ENCODE measurements at regions not wholly inside any gene's neighbourhood (a gene's known extent, or its start where the extent isn't known, plus 50 kb on each side); places are given as distances from the start of the nearest gene placed in this dataset.

DNA sequence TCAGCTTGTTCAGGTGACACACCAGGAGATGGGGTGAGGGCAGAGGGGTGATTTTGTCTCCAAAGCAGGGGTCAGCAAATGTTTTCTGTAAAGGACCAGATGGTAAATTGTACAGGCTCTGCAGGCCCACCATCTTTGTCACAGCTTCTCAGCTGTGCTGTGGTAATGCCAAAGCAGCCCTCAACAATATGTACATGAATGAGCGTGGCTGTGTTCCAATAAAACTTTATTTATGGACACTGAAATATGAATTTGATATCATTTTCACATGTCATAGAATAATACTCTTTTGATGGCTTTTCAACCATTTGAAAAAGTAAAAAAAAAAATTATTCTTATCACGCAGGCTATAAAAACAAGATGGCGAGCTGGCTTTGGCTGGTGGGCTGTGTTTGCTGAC, 206.4 kb upstream of the RPL38 start:
- TF ChIP-seq, protein P1, sequence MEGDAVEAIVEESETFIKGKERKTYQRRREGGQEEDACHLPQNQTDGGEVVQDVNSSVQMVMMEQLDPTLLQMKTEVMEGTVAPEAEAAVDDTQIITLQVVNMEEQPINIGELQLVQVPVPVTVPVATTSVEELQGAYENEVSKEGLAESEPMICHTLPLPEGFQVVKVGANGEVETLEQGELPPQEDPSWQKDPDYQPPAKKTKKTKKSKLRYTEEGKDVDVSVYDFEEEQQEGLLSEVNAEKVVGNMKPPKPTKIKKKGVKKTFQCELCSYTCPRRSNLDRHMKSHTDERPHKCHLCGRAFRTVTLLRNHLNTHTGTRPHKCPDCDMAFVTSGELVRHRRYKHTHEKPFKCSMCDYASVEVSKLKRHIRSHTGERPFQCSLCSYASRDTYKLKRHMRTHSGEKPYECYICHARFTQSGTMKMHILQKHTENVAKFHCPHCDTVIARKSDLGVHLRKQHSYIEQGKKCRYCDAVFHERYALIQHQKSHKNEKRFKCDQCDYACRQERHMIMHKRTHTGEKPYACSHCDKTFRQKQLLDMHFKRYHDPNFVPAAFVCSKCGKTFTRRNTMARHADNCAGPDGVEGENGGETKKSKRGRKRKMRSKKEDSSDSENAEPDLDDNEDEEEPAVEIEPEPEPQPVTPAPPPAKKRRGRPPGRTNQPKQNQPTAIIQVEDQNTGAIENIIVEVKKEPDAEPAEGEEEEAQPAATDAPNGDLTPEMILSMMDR (IDR thresholded peaks at IDR 0.05): no peak
- TF ChIP-seq POLR2AphosphoS5 (IDR thresholded peaks at IDR 0.05) (no peak), POLR2A (IDR thresholded peaks at IDR 0.05) (no peak)

Data from prostate gland (tissue), 2 donors.